ENCODE measurements at regions not wholly inside any gene's neighbourhood (a gene's known extent, or its start where the extent isn't known, plus 50 kb on each side); places are given as distances from the start of the nearest gene placed in this dataset.

- Histone ChIP-seq H3K79me2 (ENCODE audit: insufficient read depth, low read depth) (no peaks in the 10 kb centered on the region), H3K36me3 (ENCODE audit: insufficient read depth) (no peaks in the 10 kb centered on the region), H3K27me3 (ENCODE audit: insufficient read depth, low read depth) (no peaks in the 10 kb centered on the region), H3K4me2 (no peak overlapping the region), H3K27ac (no peak overlapping the region), H4K20me1 (ENCODE audit: insufficient read depth) (no peaks in the 10 kb centered on the region), H3K9ac (no peak overlapping the region), H3K4me3 (IDR thresholded peaks at IDR 0.05; ENCODE audit: insufficient read depth, low read depth, low read length) (no peak overlapping the region), H3K4me1 (ENCODE audit: low read depth, poor library complexity, severe bottlenecking) (peaks cover 11% of the 10 kb centered on the region), H2AFZ (ENCODE audit: low read depth) (no peak overlapping the region)
- TF ChIP-seq CTCF (conservative IDR thresholded peaks at IDR 0.05; ENCODE audit: low read depth, low read length) = no peak
These were observed 73.0 kb upstream of the MPDZ start for GRCh38 chr9:13352451-13352979.

- no peak overlapping the region for H3K9ac ChIP-seq
- TF ChIP-seq CTCF (conservative IDR thresholded peaks at IDR 0.05; ENCODE audit: low read depth, low read length) = peak; percentile 62
- no peak overlapping the region for H3K4me3 ChIP-seq (IDR thresholded peaks at IDR 0.05; ENCODE audit: insufficient read depth, low read depth, low read length)
- no peak overlapping the region for H2AFZ ChIP-seq (ENCODE audit: low read depth)
- no peaks in the 10 kb centered on the region for H3K27me3 ChIP-seq (ENCODE audit: insufficient read depth, low read depth)
- peaks cover 11% of the 10 kb centered on the region for H3K4me1 ChIP-seq (ENCODE audit: low read depth, poor library complexity, severe bottlenecking)
- H3K79me2 ChIP-seq (ENCODE audit: insufficient read depth, low read depth) = no peaks in the 10 kb centered on the region
- H4K20me1 ChIP-seq (ENCODE audit: insufficient read depth) = no peaks in the 10 kb centered on the region
- no peak overlapping the region for H3K27ac ChIP-seq
- no peak overlapping the region for H3K4me2 ChIP-seq
- no peaks in the 10 kb centered on the region for H3K36me3 ChIP-seq (ENCODE audit: insufficient read depth)
These were observed 72.4 kb upstream of the MPDZ start for GRCh38 chr9:13351778-13352386.

GRCh38 chr9:13332571-13332970, 53.1 kb upstream of the MPDZ start:
- H3K9ac ChIP-seq = no peak overlapping the region
- H4K20me1 ChIP-seq (ENCODE audit: insufficient read depth) = no peaks in the 10 kb centered on the region
- no peaks in the 10 kb centered on the region for H3K36me3 ChIP-seq (ENCODE audit: insufficient read depth)
- TF ChIP-seq CTCF (conservative IDR thresholded peaks at IDR 0.05; ENCODE audit: low read depth, low read length) = no peak
- no peak overlapping the region for H3K4me2 ChIP-seq
- no peak overlapping the region for H3K4me3 ChIP-seq (IDR thresholded peaks at IDR 0.05; ENCODE audit: insufficient read depth, low read depth, low read length)
- no peaks in the 10 kb centered on the region for H3K79me2 ChIP-seq (ENCODE audit: insufficient read depth, low read depth)
- H2AFZ ChIP-seq (ENCODE audit: low read depth) = no peak overlapping the region
- no peak overlapping the region for H3K27ac ChIP-seq
- no peaks in the 10 kb centered on the region for H3K4me1 ChIP-seq (ENCODE audit: low read depth, poor library complexity, severe bottlenecking)
- H3K27me3 ChIP-seq (ENCODE audit: insufficient read depth, low read depth) = no peaks in the 10 kb centered on the region

- H3K36me3 ChIP-seq (ENCODE audit: insufficient read depth) = no peaks in the 10 kb centered on the region
- no peak overlapping the region for H3K4me2 ChIP-seq
- H2AFZ ChIP-seq (ENCODE audit: low read depth) = no peak overlapping the region
- no peak for TF ChIP-seq CTCF (conservative IDR thresholded peaks at IDR 0.05; ENCODE audit: low read depth, low read length)
- H3K9ac ChIP-seq = no peak overlapping the region
- H3K79me2 ChIP-seq (ENCODE audit: insufficient read depth, low read depth) = no peaks in the 10 kb centered on the region
- no peak overlapping the region for H3K4me3 ChIP-seq (IDR thresholded peaks at IDR 0.05; ENCODE audit: insufficient read depth, low read depth, low read length)
- H3K27ac ChIP-seq = no peak overlapping the region
- H3K27me3 ChIP-seq (ENCODE audit: insufficient read depth, low read depth) = no peaks in the 10 kb centered on the region
- no peaks in the 10 kb centered on the region for H4K20me1 ChIP-seq (ENCODE audit: insufficient read depth)
- no peaks in the 10 kb centered on the region for H3K4me1 ChIP-seq (ENCODE audit: low read depth, poor library complexity, severe bottlenecking)
These were observed 51.8 kb upstream of the MPDZ start for GRCh38 chr9:13331320-13331719.

Data from KMS-11 (cell line).